ENCODE measurements at regions not wholly inside any gene's neighbourhood (a gene's known extent, or its start where the extent isn't known, plus 50 kb on each side); places are given as distances from the start of the nearest gene placed in this dataset.

DNA sequence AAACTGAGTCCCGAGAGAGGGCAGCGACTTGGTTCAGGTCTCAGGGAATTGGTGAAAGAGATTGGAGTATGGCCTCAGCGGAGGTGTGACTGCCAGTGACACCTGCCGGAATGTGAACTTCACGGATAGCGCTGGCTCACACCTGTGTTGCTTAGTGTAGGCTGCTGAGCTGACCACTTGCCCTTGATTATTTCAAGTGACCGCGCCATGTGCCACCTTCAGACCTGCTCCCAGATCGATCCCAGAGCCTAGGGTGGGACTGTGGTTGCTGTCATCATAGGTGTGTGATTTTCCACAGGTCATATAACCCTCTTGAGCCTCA is 134.8 kb downstream of the GLI2 start:
- no peak for TF ChIP-seq CTCF (conservative IDR thresholded peaks at IDR 0.05)
- TF ChIP-seq EZH2 (IDR thresholded peaks at IDR 0.05; ENCODE audit: low read depth): no peak
